IPS DF 6.9 (cell line): ENCODE measurements at regions not wholly inside any gene's neighbourhood (a gene's known extent, or its start where the extent isn't known, plus 50 kb on each side); places are given as distances from the start of the nearest gene placed in this dataset.
"Not testable (repeated sequence)": the region's sequence is repeated elsewhere in the genome, so short reads cannot be mapped to it uniquely, and the experiment has no call there.

Experiments
- DNase-seq: peaks from one replicate; pipeline ENCODE4 v3.0.0-alpha.2; 2013; ENCODE audit warnings: low read depth, low spot score
- H3K27ac ChIP-seq: one replicate; pipeline ENCODE4 v1.5.1; 2013; ENCODE audit warnings: low read length, control low read depth
- H3K27me3 ChIP-seq: 2 replicates; pipeline ENCODE4 v1.6.1; 2013; ENCODE audit warnings: mild to moderate bottlenecking, low read length; ENCODE audit not compliant: control insufficient read depth, insufficient read depth
- H3K36me3 ChIP-seq: 2 replicates; pipeline ENCODE4 v1.6.1; 2013; ENCODE audit warnings: low read length; ENCODE audit not compliant: control insufficient read depth, insufficient read depth
- H3K4me1 ChIP-seq: 2 replicates; pipeline ENCODE4 v1.6.1; 2013; ENCODE audit warnings: low read length; ENCODE audit not compliant: control insufficient read depth, insufficient read depth
- H3K4me3 ChIP-seq: 2 replicates; pipeline ENCODE4 v1.5.1; 2013; ENCODE audit warnings: mild to moderate bottlenecking, low read length
- H3K9me3 ChIP-seq: 2 replicates; pipeline ENCODE4 v1.6.1; 2013; ENCODE audit warnings: low read length, inconsistent platforms; ENCODE audit not compliant: control insufficient read depth, insufficient read depth
- WGBS: extraction: QIAGEN DNeasy Blood & Tissue Kit; methylation state at CpG from one replicate; pipeline ENCODE4 v1.1.7; 2013; ENCODE audit warnings: mixed read lengths, missing lambda C conversion rate; ENCODE audit not compliant: insufficient read length, insufficient coverage; 5-methylcytosine and 5-hydroxymethylcytosine counted together

GRCh38 chr12:92400006-92400405 lies 254.4 kb upstream of the BTG1 start:
- WGBS, result no CpG with 5 or more reads among the region's 5 CpGs
- no peaks in the 10 kb centered on the region for H3K36me3 ChIP-seq
- no peak overlapping the region for H3K4me3 ChIP-seq
- no peaks in the 10 kb centered on the region for H3K9me3 ChIP-seq
- no peak for DNase-seq
- H3K4me1 ChIP-seq, result no peaks in the 10 kb centered on the region
- H3K27me3 ChIP-seq, result no peaks in the 10 kb centered on the region
- H3K27ac ChIP-seq, result no peak overlapping the region

DNA sequence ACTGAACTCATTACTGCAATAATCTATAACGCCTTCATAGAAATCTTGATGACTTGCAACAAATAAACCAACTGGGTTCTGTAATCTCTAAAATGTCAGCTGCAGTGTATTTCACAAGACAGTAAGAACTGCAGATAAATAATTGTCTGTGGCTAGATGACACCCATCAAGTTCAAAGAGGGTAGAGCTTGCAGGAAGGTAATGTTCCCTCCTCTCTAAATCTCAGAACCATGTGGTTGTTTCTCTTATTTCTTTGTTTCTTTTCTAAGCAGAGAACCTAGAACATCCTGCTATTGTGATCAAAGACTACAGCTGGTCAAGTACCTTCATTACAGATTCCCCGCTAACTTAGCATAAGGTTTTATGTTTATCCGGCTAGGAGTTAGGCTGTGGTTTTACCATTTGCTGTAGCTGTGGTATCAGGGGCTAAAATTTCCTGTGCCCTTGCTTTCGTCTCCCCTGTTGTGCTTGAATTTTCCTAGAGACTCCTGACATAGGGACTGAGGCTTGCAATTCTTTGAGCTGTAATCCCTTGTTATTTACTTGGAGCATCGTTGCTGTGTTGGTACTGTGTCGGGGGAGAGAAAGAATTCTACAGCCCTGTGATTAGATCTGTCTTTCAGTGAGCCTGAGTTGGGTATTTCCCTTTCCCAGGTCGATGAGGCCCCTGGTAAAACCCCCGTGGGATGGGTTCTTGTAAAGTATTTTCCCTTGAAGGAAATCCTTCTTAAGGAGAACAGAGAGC lies 253.1 kb upstream of the BTG1 start:
- Histone ChIP-seq H3K36me3 (no peaks in the 10 kb centered on the region), H3K27ac (no peak overlapping the region), H3K27me3 (no peaks in the 10 kb centered on the region), H3K9me3 (no peaks in the 10 kb centered on the region), H3K4me3 (no peak overlapping the region), H3K4me1 (no peaks in the 10 kb centered on the region)
- no CpG with 5 or more reads among the region's 8 CpGs for WGBS
- DNase-seq, result no peak

GRCh38 chr12:92396647-92397252 lies 251.1 kb upstream of the BTG1 start:
- Histone ChIP-seq H3K9me3 (no peaks in the 10 kb centered on the region; the same call in 1 of the 2 replicates), H3K27me3 (no peaks in the 10 kb centered on the region), H3K27ac (no peak overlapping the region), H3K4me3 (no peak overlapping the region), H3K4me1 (no peaks in the 10 kb centered on the region), H3K36me3 (no peaks in the 10 kb centered on the region)
- no CpG with 5 or more reads among the region's 2 CpGs for WGBS
- DNase-seq, result no peak

DNA sequence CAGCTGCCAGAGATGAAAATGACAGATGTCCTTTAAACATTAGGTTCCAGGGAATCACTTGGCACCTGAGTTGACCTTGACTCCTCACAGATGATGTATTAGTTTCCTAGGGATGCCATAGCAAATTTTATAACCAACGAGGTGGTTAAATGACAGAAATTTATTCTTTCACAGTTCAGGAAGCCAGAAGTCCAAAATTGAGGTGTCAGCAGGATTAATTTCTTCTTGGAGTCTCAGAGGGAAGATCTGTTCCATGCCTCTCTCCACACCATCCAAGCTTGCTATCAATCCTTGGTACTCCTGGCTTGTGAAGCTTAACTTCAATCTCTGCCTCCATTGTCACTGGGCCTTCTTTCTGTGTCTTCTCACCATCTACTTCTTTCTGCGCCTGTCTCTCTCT lies 249.7 kb upstream of the BTG1 start:
- Histone ChIP-seq H3K4me3 (no peak overlapping the region), H3K9me3 (no peaks in the 10 kb centered on the region; the same call in 1 of the 2 replicates), H3K27ac (no peak overlapping the region), H3K36me3 (no peaks in the 10 kb centered on the region), H3K4me1 (no peaks in the 10 kb centered on the region), H3K27me3 (no peaks in the 10 kb centered on the region)
- WGBS, result no CpG with 5 or more reads among the region's 2 CpGs
- DNase-seq, result no peak

GRCh38 chr12:92394895-92395294 lies 249.2 kb upstream of the BTG1 start:
- no CpG with 5 or more reads among the region's 1 CpG for WGBS
- DNase-seq, result no peak
- no peak overlapping the region for H3K27ac ChIP-seq
- H3K9me3 ChIP-seq, result no peaks in the 10 kb centered on the region; the same call in 1 of the 2 replicates
- no peaks in the 10 kb centered on the region for H3K36me3 ChIP-seq
- no peak overlapping the region for H3K4me3 ChIP-seq
- no peaks in the 10 kb centered on the region for H3K27me3 ChIP-seq
- no peaks in the 10 kb centered on the region for H3K4me1 ChIP-seq

DNA sequence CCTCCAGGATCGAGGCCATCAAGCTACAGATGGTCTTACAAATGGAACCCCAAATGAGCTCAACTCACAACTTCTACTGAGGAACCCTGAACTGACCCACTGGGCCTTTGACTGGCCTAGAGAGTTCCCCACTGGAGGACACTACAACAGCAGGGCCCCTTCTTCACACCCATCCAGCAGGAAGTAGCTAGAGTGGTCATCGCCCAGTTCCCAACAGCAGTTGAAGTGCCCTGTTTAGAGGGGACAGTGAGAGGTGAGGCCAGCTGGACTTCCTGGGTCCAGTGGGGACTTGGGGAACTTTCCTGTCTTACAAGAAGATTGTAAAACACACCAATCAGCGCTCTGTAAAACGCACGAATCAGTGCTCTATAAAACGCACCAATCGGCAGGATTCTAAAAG lies 247.9 kb upstream of the BTG1 start:
- no peak overlapping the region for H3K27ac ChIP-seq
- no peaks in the 10 kb centered on the region for H3K4me1 ChIP-seq
- H3K36me3 ChIP-seq, result no peaks in the 10 kb centered on the region
- H3K9me3 ChIP-seq, result no peaks in the 10 kb centered on the region; the same call in 1 of the 2 replicates
- H3K4me3 ChIP-seq, result no peak overlapping the region
- WGBS, result no CpG with 5 or more reads among the region's 7 CpGs
- H3K27me3 ChIP-seq, result no peaks in the 10 kb centered on the region
- no peak for DNase-seq

DNA sequence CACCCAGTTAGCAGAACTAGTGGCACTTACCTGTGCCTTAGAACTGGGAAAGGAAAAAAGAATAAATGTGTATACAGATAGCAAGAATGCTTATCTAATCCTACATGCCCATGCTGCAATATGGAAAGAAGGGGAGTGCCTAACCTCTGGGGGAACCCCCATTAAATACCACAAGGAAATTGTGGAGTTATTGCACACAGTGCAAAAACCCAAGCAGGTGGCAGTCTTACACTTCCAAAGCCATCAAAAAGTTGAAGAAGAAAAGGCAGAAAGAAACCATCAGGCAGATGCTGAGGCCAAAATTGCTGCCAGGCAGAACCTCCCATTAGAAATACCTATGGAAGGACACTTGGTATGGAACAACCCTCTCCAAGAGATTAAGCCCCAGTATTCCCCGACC lies 246.1 kb upstream of the BTG1 start:
- H3K4me3 ChIP-seq, H3K27ac ChIP-seq, H3K4me1 ChIP-seq, H3K27me3 ChIP-seq, DNase-seq, H3K36me3 ChIP-seq, H3K9me3 ChIP-seq: not testable (repeated sequence)
- no CpG with 5 or more reads among the region's 1 CpG for WGBS

DNA sequence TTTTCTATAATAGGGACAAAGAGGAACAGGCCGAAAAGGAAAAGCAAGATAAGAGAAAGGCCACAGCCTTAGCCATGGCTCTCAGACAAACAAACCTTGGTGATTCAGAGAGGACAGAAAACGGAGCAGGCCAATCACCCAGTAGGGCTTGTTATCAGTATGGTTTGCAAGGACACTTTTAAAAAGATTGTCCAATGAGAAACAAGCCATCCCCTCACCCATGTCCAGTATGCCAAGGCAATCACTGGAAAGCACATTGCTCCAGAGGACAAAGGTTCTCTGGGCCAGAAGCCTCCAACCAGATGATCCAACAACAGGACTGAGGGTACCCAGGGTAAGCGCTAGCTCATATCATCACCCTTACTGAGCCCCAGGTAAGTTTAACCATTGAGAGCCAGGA lies 243.8 kb upstream of the BTG1 start:
- Histone ChIP-seq H3K27me3 (no peaks in the 10 kb centered on the region), H3K4me3 (no peak overlapping the region), H3K36me3 (no peaks in the 10 kb centered on the region), H3K27ac (no peak overlapping the region), H3K4me1 (no peaks in the 10 kb centered on the region), H3K9me3 (no peaks in the 10 kb centered on the region; the same call in 1 of the 2 replicates)
- no CpG with 5 or more reads among the region's 3 CpGs for WGBS
- DNase-seq, result no peak

- Histone ChIP-seq H3K9me3 (no peaks in the 10 kb centered on the region), H3K4me3 (no peak overlapping the region), H3K27ac (no peak overlapping the region), H3K27me3 (no peaks in the 10 kb centered on the region), H3K36me3 (no peaks in the 10 kb centered on the region), H3K4me1 (no peaks in the 10 kb centered on the region)
- WGBS, result 100% methylated on average over 1 of the region's 2 CpGs
- no peak for DNase-seq
These were observed 239.7 kb upstream of the BTG1 start for GRCh38 chr12:92385296-92385695.

DNA sequence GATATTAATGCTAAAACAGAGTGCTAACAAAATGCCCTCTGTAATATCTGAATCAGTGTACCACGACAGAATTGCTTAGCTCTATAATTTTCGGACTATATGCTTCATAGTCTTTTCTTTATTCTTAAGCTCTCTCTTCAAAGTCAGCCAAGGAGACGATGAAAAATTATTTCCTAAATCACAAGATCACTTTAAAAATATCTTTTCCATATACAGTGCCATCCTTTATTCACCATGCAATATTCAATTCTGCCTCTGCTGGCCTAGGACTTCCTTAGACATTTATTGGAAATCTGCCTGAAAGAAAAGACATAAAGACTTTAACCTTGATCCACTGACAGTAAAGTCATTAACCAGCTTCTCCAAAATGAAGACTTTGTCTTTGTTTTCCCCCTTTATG lies 238.9 kb upstream of the BTG1 start:
- no CpG with 5 or more reads among the region's 3 CpGs for WGBS
- no peaks in the 10 kb centered on the region for H3K9me3 ChIP-seq
- H3K27ac ChIP-seq, result no peak overlapping the region
- DNase-seq, result no peak
- H3K4me1 ChIP-seq, result no peaks in the 10 kb centered on the region
- H3K36me3 ChIP-seq, result no peaks in the 10 kb centered on the region
- H3K4me3 ChIP-seq, result no peak overlapping the region
- no peaks in the 10 kb centered on the region for H3K27me3 ChIP-seq

- no peak overlapping the region for H3K4me3 ChIP-seq
- no peak for DNase-seq
- no peak overlapping the region for H3K27ac ChIP-seq
- H3K27me3 ChIP-seq, result no peaks in the 10 kb centered on the region
- H3K36me3 ChIP-seq, result no peaks in the 10 kb centered on the region
- H3K9me3 ChIP-seq, result no peaks in the 10 kb centered on the region
- WGBS, result no CpG with 5 or more reads among the region's 3 CpGs
- H3K4me1 ChIP-seq, result no peaks in the 10 kb centered on the region
These were observed 236.8 kb upstream of the BTG1 start for GRCh38 chr12:92382383-92382878.
